ENCODE measurements at regions not wholly inside any gene's neighbourhood (a gene's known extent, or its start where the extent isn't known, plus 50 kb on each side); places are given as distances from the start of the nearest gene placed in this dataset.
"Not testable (repeated sequence)": the region's sequence is repeated elsewhere in the genome, so short reads cannot be mapped to it uniquely, and the experiment has no call there.

- DNase-seq, result no peak
Observed at GRCh38 chrY:19644889-19645638, 99.5 kb downstream of the KDM5D start.

- no peak for DNase-seq
Observed at GRCh38 chrY:19637651-19638347, 106.7 kb downstream of the KDM5D start.

GRCh38 chrY:19628926-19629325, 115.6 kb downstream of the KDM5D start:
- DNase-seq, result no peak

DNA sequence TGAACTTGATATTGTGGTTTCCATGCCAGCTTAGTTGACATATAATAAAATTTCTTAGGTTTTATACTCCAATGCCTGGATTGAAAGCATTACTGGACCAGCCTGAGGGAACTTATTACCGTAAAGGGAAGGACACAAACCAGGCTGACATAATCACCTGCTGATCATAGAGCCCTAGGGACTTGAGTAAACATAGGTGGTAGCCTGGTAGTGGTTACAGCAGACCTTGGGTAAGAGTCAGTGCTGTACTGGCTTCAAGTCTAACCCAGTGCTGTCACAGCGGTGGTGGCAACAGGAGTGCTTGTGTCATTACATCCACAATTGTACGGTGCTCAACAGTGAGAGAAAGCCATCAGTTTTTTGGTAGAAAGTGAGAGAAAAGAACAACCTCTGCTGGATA, 122.1 kb downstream of the KDM5D start:
- DNase-seq, result no peak

GRCh38 chrY:19621756-19622155, 122.8 kb downstream of the KDM5D start:
- no peak for DNase-seq

- DNase-seq, result no peak
Observed at GRCh38 chrY:19601113-19601512, 143.4 kb downstream of the KDM5D start.

- no peak for DNase-seq
Observed at GRCh38 chrY:19600711-19601110, 143.8 kb downstream of the KDM5D start.

- no peak for DNase-seq
Observed at GRCh38 chrY:19590235-19590634, 154.3 kb downstream of the KDM5D start.

DNA sequence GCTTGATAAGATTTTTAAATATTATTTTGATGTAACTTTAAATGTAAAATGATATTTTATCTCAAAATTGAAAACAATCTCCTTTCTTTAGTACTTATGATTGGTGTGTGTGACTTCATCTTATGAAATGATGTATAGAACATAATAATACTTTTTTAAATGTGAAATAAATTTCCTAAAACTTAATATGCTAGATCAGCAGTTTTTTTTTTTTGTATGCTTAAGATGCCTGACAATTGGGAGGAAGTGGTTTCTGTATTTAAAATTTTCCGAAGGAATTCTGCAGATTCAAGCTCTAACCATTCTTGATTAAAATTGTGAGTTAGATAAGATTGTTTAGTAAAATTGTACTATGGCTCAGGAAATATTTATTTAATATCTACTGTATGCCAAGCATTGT, 154.9 kb downstream of the KDM5D start:
- no peak for DNase-seq

- DNase-seq, result no peak
Observed at GRCh38 chrY:19587311-19587710, 157.2 kb downstream of the KDM5D start.

DNA sequence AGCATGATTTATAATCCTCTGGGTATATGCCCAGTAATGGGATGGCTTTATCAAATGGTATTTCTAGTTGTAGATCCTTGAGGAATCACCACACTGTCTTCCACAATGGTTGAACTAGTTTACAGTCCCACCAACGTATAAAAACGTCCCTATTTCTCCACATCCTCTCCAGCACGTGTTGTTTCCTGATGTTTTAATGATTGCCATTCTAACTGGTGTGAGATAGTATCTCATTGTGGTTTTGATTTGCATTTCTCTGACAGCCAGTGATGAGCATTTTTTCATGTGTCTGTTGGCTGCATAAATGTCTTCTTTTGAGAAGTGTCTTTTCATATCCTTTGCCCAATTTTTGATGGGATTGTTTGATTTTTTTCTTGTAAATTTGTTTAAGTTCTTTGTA, 163.5 kb downstream of the KDM5D start:
- not testable (repeated sequence) for DNase-seq

DNA sequence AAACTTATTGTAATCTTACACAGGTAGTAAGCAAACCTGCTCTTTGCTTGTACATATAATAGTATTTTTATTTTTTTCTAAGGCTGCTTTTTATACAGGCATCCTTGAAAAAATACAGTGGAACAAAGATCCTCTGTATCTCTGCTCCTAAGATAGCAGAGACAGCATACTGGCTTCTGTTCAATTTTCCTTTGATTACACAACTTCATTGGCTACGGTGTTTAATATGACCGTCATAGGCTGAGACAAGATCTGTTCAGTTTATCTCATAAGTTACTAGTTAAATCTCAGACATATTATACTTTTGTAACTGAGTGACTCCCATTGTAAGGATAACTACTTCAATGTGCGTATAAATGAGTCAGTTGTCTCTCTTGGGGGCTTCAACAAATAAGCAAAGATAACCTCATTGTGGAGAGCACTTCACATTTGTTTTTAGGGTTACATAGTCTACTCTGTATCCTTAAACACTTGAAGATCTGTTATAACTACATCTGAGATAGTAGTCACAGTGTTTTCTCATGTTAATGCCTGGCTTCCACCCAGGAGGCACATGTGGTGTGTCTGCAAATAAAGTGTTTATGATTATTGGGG, 166.1 kb downstream of the KDM5D start:
- no peak for DNase-seq

GRCh38 chrY:19577250-19577649, 167.3 kb downstream of the KDM5D start:
- no peak for DNase-seq

DNA sequence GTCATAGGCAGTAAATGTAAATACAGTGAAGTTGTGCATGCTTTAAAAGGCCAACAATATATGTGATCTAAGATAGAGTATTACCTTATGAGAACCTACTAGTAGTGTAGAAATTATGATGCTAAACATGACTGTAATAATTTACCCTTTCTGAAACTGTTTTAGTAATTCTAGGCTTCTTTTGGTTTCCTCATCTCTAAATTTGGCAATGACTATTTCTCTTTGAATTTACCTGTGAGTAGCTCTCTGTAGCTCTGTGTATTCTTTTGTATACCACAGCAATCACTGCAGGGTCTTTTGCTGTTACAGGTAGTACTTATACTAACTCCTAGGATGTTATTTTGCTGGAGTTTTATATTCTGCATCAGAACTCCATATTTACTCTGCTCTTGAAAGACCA, 169.6 kb downstream of the KDM5D start:
- no peak for DNase-seq

DNA sequence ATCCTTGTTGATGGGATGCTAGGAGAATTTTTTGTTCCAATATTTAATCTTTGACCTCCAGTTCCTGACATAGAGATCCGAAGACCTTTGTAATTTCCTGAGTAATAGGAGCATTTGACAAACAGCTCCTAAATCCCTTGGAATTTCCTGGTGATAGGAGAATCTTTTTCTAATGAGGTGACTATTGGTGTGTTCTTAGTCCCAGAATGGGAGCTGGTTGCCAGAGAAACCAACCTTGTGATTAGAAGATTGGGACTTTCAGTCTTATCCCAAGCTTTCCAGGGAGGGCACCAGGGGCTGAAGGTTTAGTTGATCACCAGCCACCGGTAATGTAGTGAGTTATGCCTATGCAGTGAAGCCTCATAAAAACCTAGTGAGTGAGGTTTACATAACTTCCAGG, 170.9 kb downstream of the KDM5D start:
- no peak for DNase-seq

DNA sequence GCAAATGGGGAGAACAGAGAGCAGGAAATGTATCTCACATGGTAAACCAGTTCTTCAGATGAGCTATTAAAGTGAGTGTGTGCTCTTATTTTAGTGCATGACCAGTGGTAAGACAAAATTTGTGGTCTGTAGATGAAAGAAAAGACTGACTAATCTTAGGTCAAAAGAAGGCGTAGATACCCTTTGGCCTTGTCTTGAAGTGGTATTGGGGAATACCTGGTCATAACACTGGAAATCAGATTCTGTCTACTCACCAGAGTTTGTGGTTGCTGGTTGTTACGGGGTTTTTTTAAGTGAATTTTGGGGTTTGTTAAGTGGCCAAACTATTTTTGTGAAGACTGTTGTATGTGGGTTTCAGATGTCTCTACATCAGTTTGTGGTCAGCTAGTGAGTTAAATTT, 173.5 kb downstream of the KDM5D start:
- no peak for DNase-seq

GRCh38 chrY:19567943-19568342, 176.6 kb downstream of the KDM5D start:
- DNase-seq, result peak; percentile 5

GRCh38 chrY:19567051-19567921, 177.2 kb downstream of the KDM5D start:
- DNase-seq, result peak; percentile 71

DNA sequence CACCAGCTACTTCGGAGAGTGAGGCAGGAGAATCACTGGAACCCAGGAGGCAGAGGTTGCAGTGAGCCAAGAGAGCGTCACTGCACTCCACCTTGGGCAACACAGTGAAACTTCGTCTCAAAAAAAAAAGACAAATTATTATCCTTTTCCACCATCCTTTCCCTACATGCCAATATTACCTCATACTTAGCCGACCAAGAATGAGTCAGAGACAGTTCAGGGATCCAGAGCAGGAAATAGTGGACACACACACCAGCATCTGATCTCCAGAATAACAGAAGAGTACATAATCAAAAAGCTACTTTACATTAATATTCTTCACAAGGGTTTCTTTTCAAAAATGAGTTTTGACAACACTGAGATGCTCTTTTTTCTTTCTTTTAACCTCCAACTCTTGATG, 185.4 kb downstream of the KDM5D start:
- no peak for DNase-seq

GRCh38 chrY:19549671-19550466, 194.7 kb downstream of the KDM5D start:
- peak; percentile 0 for DNase-seq

DNA sequence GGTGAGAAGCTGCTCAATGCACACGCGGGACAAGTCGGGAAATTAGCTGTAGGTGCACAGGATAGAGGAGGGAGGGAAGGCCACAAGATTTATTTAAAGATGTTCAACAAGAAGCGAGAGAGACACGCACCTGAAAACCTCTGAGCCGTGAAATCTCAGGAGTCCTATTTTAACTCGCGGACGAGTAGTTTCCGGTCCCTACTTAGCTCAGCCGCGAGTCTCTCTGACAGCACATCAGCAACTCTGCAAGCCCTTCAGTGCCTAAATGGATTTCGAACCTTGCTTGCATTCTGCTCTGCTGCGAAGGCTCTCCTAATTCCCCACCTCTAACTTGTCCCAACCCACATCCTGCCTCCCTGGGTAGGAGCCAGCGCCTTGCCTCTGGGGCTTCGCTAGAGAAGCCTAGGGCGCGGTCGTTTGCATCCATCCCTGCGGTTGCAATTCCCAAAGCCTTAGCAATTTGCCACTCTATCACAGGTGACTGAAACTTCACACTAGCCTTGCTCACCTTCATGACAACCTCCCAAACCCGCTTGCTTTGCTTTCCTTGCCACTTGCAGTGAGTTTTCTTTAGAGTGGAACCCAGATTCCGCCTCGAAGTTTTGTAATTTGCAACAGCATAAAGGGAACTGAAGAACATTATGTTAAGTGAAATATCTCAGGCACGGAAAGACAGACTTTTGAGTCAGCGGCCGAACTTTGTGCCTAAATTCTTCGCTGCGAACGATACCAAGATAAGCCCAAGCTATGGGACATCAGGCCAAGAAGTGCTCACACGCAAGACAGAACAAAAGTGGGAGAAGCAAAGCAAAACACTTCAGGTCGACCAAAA, 202.8 kb downstream of the KDM5D start:
- DNase-seq, result no peak
